LoVo (cell line): ENCODE measurements at regions not wholly inside any gene's neighbourhood (a gene's known extent, or its start where the extent isn't known, plus 50 kb on each side); places are given as distances from the start of the nearest gene placed in this dataset.

ENCODE experiments used
- DNase-seq: peaks from one replicate; pipeline ENCODE4 v3.0.0-alpha.2; 2016; ENCODE audit warnings: low spot score

DNA sequence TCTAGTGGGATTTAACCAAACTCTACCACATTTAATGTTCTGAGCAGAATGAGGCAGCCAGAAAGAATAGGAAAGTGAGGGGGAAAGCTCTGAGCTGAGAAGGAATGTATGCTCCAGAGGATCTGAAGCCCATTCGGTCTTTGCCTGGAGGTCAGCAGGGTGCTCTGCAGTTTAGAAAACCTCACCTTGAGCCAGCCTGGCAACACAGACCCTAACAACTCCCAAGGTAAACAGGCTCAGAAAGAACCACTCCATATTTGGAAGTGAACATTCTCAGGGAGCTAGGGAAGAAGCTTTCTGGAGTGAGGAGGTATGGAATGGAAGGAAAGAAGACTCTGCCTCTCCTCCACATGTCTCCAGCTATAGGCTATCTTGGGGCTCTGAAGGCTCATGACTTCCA is 398.8 kb downstream of the SEC16B start:
- DNase-seq = no peak

DNA sequence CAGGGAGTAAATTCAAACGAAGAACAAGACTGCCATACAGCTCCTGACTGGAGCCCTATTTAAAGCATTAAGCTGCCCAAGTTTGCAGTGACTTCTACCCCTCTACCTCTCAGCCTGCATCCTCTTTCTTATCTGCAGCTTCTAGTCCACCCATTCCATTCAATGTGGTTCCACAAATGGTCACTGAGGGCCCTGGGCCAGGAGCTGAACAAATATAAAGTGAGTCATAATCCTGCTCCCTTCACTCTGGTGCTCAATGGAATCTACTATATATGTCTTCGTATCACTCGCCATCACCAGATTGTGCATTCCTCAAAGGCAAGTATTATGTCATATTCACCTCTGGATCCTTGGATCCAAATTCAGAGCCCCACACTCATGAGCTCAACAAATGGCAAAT is 398.7 kb downstream of the BRINP2 start:
- DNase-seq = no peak

DNA sequence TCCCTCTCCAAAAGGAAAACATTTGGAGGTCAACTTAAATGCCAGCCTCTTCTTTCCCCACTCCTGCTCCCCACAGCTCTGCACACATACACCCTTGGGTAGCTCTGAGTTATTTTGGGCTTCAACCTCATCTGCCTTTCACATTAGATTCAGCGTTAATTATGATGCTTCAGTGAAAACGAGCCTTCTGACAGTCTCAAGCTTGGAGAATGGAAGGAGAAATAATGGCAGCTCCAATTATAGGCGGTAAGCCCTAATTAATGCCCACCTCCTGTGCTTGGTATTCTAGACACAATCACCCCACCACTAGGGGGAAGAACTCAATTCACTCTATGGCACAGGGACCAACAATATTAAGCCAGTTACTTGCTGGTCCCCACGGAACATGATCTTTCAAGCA is 397.9 kb downstream of the BRINP2 start:
- DNase-seq = no peak

DNA sequence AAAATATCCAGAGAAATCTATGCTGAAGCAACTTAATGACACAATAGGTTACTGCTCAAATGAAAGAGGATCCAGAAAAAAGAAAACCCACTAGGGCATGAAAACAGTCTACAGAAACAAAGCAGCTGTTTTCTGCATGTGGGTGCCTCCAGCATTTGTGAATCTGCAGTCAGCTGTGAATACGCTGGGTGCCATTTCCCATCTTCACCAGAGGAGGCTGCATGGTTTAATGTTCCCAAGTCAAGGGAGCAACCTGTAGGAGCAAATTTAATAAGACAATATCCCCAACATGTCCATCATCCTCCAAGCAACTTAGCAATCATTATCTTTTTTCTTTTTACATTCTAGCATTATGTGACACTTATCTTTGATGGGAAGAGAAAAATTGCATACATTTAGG is 396.6 kb downstream of the BRINP2 start:
- DNase-seq = no peak

DNA sequence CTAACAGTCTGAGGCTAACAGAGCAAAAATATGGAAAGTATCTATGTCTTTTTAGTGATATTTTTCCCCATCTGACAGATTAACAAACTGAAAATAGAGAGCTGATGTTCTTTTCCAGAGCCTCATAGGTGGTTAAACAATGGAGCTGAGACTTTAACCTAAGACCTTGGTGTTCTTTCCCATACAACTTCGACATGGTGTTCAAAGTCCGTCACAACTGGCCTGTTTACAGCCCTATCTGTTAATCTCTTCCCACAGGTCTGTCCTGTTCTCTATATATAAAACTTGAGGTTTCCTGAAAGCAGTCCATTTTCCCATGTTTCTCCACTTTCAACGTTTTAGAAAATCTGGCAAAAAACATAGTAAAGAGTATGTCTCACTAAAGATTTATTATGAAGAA is 395.7 kb downstream of the BRINP2 start:
- no peak for DNase-seq

DNA sequence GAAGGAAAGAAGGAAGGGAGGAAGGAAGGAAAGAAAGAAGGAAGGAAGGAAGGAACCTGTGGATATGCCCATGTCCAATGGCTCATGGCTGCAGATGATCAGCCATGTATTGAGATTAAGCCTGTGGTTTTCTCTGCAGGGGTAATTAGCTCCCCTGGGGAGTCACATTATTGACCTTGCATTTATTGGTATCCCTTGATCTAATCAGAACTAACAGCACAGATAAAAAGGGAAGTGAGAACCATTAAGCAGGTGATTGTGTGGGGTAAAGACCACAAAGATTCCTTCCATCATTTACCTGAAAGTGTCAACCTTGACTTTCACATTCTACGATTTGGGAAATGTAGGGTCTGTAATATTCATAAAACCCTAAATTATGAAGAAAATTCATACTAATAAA is 390.7 kb downstream of the BRINP2 start:
- no peak for DNase-seq

DNA sequence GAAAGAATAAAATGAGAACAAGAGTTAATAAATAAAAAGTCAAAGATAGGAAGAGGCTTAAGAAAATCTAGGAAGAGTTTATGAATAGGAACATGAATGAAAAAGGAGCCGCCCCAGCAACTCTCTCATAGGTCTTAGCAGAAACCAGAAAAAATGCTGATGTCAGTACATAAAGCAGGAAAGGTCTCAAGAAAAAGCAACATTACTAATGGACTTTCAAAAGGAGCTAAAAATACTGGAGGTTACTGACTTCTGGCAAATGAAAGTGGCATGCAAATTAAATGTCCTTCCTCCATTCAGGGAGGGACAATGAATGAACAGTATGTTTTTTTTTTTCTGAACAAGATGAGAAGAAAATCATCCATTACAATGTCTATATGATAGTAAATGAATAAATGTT is 387.6 kb downstream of the BRINP2 start:
- DNase-seq = no peak

DNA sequence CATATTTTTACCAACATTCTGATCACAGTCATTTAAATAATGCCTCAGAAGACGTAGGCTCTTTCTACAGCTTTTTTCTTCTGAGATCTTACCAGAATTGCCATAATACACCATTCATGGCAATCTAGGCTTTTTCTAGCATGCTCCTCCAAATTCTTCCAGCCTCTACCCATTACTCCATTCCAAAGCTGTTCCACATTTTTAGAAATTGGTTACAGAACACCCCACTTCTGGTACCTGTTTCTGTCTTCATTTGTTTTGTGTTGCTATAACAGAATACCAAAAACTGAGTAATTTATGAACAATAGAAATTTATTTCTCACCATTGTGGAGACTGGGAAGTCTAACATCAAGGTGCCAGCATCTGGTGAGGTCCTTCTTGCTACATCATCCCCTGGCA is 385.4 kb downstream of the BRINP2 start:
- no peak for DNase-seq

DNA sequence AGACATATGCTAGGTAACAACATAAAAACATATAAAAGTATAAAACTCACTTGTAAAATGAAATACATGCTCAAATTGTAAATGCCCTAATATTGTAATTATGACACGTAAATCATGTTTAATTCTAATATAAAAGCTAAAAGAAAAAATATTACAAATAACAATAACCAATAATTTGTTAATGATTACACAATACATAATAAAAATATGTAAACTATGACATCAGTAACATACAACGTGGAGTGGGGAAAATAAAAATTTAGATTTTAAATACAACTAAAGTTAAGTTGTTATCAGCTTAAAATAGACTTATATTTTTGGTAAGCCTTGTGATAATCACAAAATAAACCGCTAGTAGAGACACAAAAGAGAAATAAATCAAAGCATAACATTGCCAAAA is 376.4 kb downstream of the BRINP2 start:
- DNase-seq = no peak

DNA sequence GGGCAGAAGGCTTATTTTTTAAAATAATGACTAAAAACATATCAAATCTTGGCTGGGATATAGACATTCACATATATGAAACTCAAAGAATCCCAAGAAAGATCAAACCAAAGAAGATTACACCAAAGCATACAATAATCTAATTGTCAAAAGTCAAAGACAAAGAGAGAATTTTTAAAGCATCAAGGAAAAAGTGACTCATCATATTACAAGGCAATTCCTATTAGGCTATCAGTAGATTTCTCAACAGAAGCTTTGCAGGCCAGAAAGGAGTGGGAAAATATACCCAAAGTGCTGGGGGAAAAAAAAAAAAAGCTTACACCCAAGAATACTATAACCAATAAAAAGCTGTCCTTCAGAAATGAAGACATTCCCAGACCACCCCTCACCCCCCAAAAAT is 375.6 kb downstream of the BRINP2 start:
- no peak for DNase-seq

DNA sequence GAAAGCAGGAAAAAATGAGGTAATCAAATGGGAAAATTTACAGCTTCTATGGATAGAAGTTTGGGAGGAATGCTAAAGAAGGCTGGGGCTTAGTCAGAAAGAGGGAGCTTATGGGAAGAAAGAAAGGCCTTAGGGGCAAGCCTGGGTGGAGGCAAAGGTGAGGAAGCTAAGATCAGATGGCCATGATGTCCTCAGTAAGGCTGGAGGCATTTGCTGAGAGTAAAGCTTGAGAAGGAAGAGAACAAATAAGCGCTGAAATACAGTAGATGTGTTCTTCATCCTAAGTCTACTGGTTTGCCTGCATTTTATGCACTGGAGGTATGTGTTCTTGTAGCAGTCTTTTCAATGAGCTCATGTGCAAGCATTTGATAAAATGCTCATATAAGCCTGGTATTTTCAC is 355.4 kb downstream of the BRINP2 start:
- no peak for DNase-seq

DNA sequence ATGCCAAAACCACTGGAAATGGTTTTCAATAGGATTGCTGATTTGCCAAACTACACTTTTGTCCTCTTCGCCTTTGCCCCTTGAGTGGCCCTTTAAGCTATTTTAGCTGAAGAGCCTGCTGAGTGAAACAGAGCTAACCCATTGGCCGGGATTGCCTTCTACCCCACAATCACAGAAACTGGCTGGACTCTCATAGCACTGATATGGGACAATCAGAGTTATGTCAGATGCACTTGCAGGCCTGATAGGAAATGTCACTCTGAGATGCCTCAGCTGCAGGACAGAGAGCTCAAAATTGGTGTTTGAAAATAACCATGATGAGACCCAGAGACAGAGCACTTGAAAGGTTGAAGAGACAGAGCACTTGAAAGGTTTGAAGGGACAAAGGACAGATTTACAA is 354.4 kb downstream of the BRINP2 start:
- DNase-seq = no peak

DNA sequence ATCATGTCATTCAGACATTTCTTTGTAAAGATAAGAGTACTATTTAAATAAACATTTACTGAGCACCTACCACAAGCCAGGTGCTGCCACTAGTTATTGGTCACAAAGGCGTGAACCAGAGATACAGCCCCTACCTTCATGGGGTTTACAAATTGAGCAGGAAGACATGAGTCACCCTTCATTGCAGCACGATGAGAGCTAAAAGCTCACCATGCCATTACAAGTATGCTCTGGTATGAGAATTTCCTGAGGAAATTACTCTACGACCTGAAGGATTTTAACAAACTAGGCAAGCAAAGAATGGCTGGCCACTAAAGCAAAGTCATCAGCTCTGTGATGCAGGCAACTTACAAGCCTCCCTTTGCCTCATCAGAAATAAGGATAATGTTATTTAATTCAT is 346.8 kb downstream of the BRINP2 start:
- DNase-seq = no peak

DNA sequence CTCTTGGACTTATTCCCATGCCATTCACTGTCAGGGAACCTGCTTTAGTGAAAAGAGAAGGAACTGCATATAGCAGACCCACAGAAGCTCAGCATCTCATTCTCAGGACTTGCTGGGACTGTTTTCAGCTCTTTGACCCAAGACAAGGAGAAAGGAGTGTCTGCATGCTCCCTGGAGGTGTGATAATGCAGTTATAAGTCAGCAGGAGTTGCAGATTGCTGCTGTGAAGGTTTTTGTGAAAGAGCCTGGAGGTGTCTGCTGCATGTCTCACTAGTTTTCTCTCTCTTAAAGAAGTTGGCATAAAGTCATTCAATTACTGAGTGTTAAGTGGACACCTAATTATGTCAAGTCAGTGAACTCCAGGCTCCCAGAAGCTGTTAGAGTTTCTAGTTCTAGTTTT is 343.4 kb downstream of the BRINP2 start:
- DNase-seq = no peak

DNA sequence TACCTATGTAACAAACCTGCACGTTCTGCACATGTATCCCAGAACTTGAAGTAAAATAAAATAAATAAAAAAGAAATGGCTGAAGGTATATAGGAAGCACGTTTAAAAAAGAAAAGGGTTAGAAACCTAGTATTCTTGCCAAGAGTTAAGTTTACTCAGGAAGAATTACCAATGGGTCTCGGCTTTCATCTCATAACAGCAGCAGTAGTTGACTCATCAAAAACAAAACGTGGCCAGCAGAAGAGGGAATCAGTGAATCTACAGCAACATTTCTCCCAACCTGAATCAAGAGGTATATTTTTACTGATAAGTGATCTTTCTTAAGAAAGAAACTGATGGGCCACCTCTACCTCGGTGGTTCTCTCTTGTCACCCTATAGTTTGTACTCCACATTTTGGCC is 340.3 kb downstream of the BRINP2 start:
- no peak for DNase-seq

DNA sequence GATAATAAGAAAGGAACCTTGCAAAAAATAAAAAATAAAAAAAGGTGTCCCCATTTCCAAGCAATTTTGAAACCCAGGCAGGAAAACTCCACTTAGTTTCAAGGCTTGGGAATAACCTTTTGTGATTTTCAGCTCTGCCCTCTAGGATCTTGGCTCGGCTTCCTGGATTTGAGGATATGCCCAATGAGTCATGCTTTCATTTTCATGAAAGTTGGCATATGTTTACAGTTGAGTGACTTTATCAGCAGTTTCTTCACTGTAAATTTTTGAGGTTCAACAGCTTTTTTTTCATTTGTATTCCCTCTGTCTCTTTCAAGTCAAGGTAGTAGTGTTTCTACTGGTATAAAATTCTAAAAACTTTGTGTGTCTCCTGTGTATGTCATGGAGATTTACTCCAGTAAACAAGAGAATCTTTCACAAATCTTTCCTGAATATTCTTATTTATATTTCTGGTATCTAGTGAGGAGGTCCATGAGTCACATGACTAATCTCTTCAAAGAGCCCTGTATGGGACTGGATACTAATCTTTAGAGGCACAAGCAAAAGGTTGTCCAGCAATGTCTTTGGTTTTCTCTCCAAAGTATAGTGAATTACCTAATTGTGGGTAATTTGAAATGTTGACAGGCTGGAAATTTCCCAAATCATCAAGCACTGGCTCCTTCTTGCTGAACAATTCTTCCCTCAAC is 335.3 kb downstream of the BRINP2 start:
- peak; percentile 48 for DNase-seq

DNA sequence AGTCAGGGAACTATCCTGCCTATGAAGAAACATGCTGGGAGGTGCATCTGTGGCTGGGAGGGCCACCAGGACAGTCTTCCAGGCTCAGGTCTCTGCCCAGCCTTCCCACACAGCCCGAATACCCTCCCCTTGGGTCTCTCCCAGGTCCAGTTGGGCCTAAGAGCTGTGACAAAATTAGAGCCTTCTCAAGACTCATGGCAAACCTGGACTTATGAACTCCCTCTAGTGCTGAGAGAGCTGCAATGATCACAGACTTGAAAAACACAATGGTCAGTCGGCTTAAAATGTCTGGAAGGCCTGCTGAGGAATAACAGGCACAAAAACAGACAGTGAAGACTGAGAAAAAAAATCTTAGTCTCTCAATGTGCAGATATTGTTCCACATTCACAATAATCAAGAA is 325.1 kb downstream of the BRINP2 start:
- no peak for DNase-seq

DNA sequence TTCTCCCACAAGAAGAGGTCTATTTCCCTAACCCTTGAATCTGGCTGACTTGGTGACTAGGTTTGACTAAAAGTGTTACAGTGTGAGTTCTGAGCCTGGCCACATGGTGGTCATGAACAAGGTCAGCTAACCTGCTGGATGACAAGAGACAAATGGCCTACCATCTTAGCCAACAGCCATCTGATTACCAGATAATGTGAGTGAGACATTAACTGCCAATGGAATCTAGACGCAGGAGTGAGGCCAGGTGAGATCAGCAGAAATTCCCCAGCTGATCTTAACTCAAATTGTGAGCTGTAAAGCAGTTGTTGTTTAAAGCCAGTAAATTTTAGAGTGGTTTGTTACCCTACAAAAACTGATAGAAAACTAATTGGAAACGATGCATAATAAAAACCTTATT is 320.0 kb downstream of the BRINP2 start:
- no peak for DNase-seq

DNA sequence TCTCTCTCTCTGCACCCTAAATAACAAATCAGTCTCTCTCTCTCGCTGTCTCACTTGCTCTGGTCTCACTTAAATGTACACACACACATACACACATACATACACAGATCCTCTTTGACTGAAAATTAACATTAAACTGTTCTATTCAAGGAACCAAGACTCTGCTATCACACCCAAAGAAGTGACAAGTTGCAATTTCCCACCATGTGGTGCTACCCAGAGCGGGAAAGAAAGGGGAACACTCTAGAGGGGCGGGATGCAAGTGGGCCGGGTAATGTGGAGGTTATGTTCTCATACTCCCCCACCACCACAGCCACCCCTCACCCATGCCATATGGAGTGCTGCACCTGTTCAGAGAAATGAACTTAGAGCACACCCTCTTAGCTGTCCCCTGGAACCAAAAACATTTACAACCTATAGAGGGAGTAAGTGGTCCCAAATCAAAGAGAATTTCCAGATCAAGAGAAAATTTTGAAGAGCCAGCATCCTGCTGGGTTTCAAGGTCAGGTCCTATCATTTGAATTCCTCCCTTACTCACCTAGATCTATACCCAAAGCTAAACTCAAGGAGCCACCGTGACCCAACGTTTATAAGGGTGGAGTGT is 319.4 kb downstream of the BRINP2 start:
- DNase-seq = no peak

DNA sequence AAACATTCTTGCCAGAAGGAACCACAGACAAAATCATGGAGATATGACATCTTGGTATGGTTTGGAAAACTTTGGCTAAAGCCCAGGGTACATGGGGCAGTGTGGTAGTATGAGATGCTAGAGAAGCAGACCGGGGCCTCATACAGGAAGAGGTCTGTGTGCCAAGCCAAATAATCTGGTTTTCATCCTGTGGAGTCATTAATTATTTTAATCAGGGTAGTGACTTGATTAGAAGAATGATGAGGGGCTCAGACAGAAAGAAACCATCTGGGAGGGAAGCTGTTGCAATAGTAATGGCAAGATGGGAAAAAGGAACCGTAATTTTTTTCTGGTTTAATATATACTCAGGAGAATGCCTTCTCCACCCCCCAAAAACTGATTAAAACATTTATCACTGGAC is 318.0 kb downstream of the BRINP2 start:
- DNase-seq = no peak

DNA sequence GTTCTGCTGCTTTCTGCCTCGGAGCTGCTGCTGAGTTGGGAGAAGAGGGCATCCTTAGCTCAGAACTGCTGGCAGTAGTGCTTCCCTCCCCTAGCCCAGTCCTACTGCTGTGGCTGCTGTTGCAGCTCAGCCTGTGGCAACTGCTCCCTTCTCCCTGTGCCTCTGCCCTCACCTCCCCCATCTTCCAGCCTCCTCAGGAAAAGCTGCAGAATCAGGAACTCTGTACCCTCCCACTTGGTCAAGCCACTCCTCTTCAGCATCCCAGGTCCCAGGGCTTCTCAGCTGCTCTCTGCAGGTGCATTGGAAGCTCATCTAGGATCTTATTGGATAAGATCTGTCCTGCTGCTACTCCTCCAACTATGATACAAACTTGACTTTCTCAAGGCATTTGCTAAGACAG is 316.7 kb downstream of the BRINP2 start:
- DNase-seq = no peak

DNA sequence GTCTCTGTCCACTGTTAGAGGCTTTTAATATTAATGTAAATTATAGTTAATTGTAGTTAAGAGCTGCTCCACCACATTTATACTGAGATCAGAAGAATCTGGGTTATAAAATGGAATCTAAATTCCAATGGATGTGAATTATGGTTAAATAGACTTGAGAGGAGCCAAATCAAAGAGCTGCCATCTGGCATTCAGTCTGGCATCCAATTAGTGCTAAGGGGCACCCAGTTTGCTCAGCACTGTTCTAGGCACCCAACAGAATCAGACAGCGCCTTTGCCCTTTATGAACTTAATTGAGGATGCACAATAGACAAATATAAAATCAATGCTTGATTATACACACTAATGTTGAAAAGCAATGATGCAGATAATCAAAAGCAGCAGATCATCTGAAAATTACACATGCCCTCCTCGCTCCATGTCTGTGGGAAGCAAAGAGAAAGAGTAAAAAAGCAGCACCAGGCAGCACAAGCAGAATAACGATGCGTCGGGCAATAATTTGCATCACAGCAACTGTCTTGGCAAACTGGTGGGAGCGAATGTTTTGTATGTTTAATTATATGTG is 310.1 kb downstream of the BRINP2 start:
- DNase-seq = no peak

DNA sequence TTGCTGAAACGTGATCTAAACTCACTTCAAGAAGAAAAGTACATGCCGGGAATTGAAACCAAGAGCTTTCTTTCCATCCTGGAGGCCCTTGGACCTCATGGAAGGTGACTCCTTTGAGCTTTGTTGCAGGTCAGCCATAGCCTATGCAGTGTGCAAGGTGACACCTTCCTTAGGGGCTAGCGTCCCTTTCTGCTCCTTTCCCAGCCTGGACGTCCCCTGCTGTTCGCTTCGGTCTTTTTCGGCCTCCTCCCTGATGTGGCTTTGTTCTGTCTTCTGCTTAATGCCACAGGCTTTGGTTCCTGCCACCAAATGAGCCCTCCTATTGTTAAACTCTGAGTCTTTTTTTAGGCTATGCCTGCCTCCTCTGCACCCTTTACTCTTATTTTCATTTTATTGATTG is 308.8 kb downstream of the BRINP2 start:
- no peak for DNase-seq

DNA sequence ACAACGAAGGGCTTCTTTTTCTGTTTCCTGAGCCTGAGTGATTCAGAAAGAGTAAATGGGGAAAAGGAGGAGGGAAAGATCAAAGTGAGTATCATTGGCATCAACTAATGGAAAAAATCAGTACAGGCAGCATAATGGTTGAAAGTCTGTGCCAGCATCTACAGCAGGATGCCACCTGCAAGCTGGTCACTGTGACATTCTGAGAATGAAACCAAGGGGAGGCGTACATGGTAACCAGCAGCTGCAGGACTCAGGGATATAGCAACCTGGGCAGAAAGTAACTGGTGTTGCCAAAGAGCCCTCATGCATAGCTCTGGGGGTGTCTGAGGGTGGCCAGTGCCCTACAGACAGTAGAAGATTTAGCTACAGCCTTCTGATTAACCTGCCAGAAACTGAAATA is 305.9 kb downstream of the BRINP2 start:
- DNase-seq = no peak
